ENCODE measurements at regions not wholly inside any gene's neighbourhood (a gene's known extent, or its start where the extent isn't known, plus 50 kb on each side); places are given as distances from the start of the nearest gene placed in this dataset.

GRCh38 chr20:62569615-62570014 is 72.7 kb upstream of the SLCO4A1 start:
- no peak for TF ChIP-seq CTCF (IDR thresholded peaks at IDR 0.05)
- DNase-seq (ENCODE audit: low spot score) (no peak), ATAC-seq (ENCODE audit: low FRiP score) (no peak)

- no peak for DNase-seq (ENCODE audit: low spot score)
- no peak for TF ChIP-seq CTCF (IDR thresholded peaks at IDR 0.05)
- ATAC-seq (ENCODE audit: low FRiP score), result no peak
Measured at GRCh38 chr20:62570403-62570802, 71.9 kb upstream of the SLCO4A1 start.

- DNase-seq (ENCODE audit: low spot score) (no peak), ATAC-seq (ENCODE audit: low FRiP score) (no peak)
- TF ChIP-seq CTCF (IDR thresholded peaks at IDR 0.05), result no peak
Measured at GRCh38 chr20:62570897-62571668, 71.2 kb upstream of the SLCO4A1 start.

- ATAC-seq (ENCODE audit: low FRiP score), result no peak
- TF ChIP-seq CTCF (IDR thresholded peaks at IDR 0.05), result no peak
- DNase-seq (ENCODE audit: low spot score), result no peak
Measured at GRCh38 chr20:62571669-62572344, 70.5 kb upstream of the SLCO4A1 start.

- ATAC-seq (ENCODE audit: low FRiP score) (no peak), DNase-seq (ENCODE audit: low spot score) (no peak)
- TF ChIP-seq CTCF (IDR thresholded peaks at IDR 0.05), result no peak
Measured at GRCh38 chr20:62572980-62573379, 69.3 kb upstream of the SLCO4A1 start.

- TF ChIP-seq CTCF (IDR thresholded peaks at IDR 0.05), result no peak
- no peak for ATAC-seq (ENCODE audit: low FRiP score)
- DNase-seq (ENCODE audit: low spot score), result no peak
Measured at GRCh38 chr20:62573817-62574216, 68.5 kb upstream of the SLCO4A1 start.
